Heart right ventricle (tissue), 16 donors: ENCODE measurements at regions not wholly inside any gene's neighbourhood (a gene's known extent, or its start where the extent isn't known, plus 50 kb on each side); places are given as distances from the start of the nearest gene placed in this dataset.

ENCODE experiments used
- ATAC-seq, 8 donors: fragments of 200-7000 bp; cut with Tn5 transposase; one replicate each; pipeline ENCODE4 v1.9.1; 2020; ENCODE audit warnings: mild to moderate bottlenecking in 8 of 8, moderate library complexity in 8 of 8, moderate number of reproducible peaks in 1 of 8
- DNase-seq, 2 donors: peaks; one replicate each; pipeline ENCODE4 v3.0.0-alpha.2; 2020
- H3K27ac ChIP-seq, 10 donors: fragments of 200-600 bp; sonication (generic) in 2 of 10; one replicate each; pipeline versions ENCODE4 v1.5.0 to v1.8.0; 2020 to 2022; ENCODE audit warnings: mild to moderate bottlenecking in 3 of 10
- H3K27me3 ChIP-seq, 7 donors: fragments of 200-600 bp; one replicate each; pipeline ENCODE4 v1.8.0; 2021 to 2022; ENCODE audit warnings: mild to moderate bottlenecking in 2 of 7
- H3K36me3 ChIP-seq, 9 donors: fragments of 200-600 bp; sonication (generic) in 1 of 9; one replicate each; pipeline versions ENCODE4 v1.5.0 to v1.8.0; 2020 to 2022; ENCODE audit warnings: mild to moderate bottlenecking in 2 of 9
- H3K4me1 ChIP-seq, 9 donors: fragments of 200-600 bp; sonication (generic) in 1 of 9; one replicate each; pipeline versions ENCODE4 v1.5.0 to v1.8.0; 2020 to 2022; ENCODE audit warnings: mild to moderate bottlenecking in 4 of 9
- H3K4me3 ChIP-seq, 10 donors: fragments of 200-600 bp; sonication (generic) in 2 of 10; one replicate each; pipeline versions ENCODE4 v1.5.0 to v1.8.0; 2020 to 2022; ENCODE audit warnings: mild to moderate bottlenecking in 7 of 10, moderate library complexity in 2 of 10
- H3K9me3 ChIP-seq, 11 donors: fragments of 200-600 bp in 10 of 11; sonication (generic) in 2 of 11; one replicate each; pipeline versions ENCODE4 v1.5.0 to v1.8.0; 2013 to 2022; ENCODE audit warnings: mild to moderate bottlenecking in 2 of 11, control low read depth in 1 of 11, moderate library complexity in 1 of 11
- WGBS, 2 donors: extraction: QIAGEN DNeasy Blood & Tissue Kit; methylation state at CpG; one replicate each; pipeline ENCODE4 v1.1.7; 2013; ENCODE audit warnings: inconsistent platforms in 1 of 2; 5-methylcytosine and 5-hydroxymethylcytosine counted together
- intact Hi-C, 10 donors: fragments of 100-400 bp; cut with DNase I; formaldehyde crosslinking; loops; one replicate each; pipeline versions ENCODE4 v1.11.1 to v1.14.2; 2022
- TF ChIP-seq, protein P1 (sequence below), 9 donors: fragments of 200-600 bp; sonication (generic) in 2 of 9; IDR thresholded peaks; one replicate each; pipeline versions ENCODE4 v1.5.0 to v1.8.0; 2021 to 2022; ENCODE audit warnings: antibody characterized with exemption in 9 of 9, mild to moderate bottlenecking in 5 of 9, moderate library complexity in 1 of 9
- donor health status: Arrhythmogenic right ventricular cardiomyopathy.
- donor health status: ischemic (EF 13 %, LVEDD 7.1; RV severe dilation, severe dysfunction).
- donor health status: healthy with polysubstance abuse.
- donor health status: DM: no; HTN: yes; CAD: no.
- donor health status: DM: no; HTN: no; CAD: no.
- donor health status: ischemic (EF 25% LVEDD 6.9; RV normal size, moderate dysfunction).
- donor health status: ischemic (EF 25% LVEDD 5.7; RV mildly dilated, moderate dysfunction).
- donor health status: healthy.
- donor health status: DM: yes; HTN: yes; CAD: no.
- donor health status: Ischemic cardiomyopathy.
- donor health status: ischemic (EF 35%, LVEDD 5.7; RV mildly dilated, moderate dysfunction).
- donor health status: nonischemic (EF 11% LVEDD 7.7; RV severe dilation, severe dysfunction).
- donor health status: DM: yes; HTN: yes; CAD: no.
- donor health status: PGD.
- donor health status: ischemic (EF 29% LVEDD 5.4; RV normal size, mild dysfunction).
- donor health status: nonischemic (EF 23%, LVEDD 6.1; RV moderate dilation, normal function).

DNA sequence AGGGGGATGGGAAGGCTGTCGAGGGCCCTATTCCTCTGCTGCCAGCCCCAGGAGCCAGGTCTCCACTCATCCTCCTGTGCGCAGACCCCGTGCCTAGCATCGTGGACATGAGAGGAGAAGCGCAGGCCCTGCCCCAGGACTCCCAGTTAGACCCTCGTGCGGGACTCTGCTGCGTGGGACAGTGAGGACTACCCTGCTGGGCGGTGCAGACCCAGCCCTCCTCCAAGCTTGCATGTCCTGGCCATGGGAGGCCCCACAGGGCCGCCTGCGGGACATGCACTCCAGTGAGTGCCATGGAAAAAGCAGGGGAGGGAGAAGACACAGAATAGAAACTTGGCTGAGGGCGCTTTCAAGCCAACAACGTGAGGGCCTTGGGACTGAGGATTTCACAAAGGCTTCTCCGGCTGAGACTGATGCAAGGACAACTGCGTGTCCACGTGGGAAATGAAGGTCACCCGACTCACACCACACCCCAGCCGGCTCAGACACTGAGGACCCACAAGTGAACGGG lies 62.6 kb upstream of the IQSEC1 start:
- no peak for DNase-seq
- no peaks in the 10 kb centered on the region for H3K9me3 ChIP-seq
- H3K4me3 ChIP-seq: no peak overlapping the region
- intact Hi-C loops: no loop called here
- 70 to 71% methylated on average over 19 of the region's 19 CpGs for WGBS, 2 donors
- H3K27ac ChIP-seq: no peak overlapping the region
- peaks cover 0 to 39% (median 0%) of the 10 kb centered on the region in 7 donors for H3K27me3 ChIP-seq
- H3K36me3 ChIP-seq: no peaks in the 10 kb centered on the region
- H3K4me1 ChIP-seq: no peaks in the 10 kb centered on the region
- ATAC-seq: peak in 1 of 8 donors; percentile 38
- TF ChIP-seq, protein P1, sequence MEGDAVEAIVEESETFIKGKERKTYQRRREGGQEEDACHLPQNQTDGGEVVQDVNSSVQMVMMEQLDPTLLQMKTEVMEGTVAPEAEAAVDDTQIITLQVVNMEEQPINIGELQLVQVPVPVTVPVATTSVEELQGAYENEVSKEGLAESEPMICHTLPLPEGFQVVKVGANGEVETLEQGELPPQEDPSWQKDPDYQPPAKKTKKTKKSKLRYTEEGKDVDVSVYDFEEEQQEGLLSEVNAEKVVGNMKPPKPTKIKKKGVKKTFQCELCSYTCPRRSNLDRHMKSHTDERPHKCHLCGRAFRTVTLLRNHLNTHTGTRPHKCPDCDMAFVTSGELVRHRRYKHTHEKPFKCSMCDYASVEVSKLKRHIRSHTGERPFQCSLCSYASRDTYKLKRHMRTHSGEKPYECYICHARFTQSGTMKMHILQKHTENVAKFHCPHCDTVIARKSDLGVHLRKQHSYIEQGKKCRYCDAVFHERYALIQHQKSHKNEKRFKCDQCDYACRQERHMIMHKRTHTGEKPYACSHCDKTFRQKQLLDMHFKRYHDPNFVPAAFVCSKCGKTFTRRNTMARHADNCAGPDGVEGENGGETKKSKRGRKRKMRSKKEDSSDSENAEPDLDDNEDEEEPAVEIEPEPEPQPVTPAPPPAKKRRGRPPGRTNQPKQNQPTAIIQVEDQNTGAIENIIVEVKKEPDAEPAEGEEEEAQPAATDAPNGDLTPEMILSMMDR (IDR thresholded peaks at IDR 0.05): no peak

DNA sequence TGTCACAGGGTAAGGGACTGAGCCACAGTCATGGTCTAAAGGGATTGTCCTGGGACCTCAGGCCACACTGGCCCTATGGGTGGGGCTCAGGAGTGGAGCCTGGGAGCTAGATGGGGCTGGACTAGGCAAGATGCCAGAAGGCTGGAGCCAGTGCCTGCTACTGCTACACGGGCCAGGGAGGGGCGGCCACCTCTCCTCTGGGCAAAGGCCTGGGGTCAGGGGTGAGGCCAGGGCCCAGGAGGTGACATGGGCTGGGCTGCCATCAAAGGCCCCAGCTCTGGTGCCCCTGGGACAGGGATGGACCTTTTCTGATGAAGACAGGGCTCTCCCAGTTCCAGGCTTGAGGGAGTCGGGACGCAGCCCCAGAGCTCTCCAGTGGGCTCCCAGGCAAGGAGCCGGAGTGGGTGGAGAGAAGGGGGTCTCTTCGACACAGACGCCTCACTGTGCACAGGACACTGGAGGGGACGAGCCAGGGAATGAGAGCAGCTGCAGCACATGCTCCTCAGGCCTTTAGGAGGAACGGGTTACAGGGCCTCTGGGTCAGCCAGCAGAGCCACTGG lies 62.1 kb upstream of the IQSEC1 start:
- H3K27me3 ChIP-seq: peaks cover 0 to 35% (median 0%) of the 10 kb centered on the region in 7 donors
- WGBS, 2 donors: 80 to 82% methylated on average over 9 of the region's 9 CpGs
- TF ChIP-seq, protein P1 (IDR thresholded peaks at IDR 0.05): no peak
- no peaks in the 10 kb centered on the region for H3K4me1 ChIP-seq
- H3K4me3 ChIP-seq: no peak overlapping the region
- H3K9me3 ChIP-seq: no peaks in the 10 kb centered on the region
- intact Hi-C loops: no loop called here
- DNase-seq (no peak), ATAC-seq (peak in 3 of 8 donors; percentile 30 to 35 (median 33))
- no peak overlapping the region for H3K27ac ChIP-seq
- H3K36me3 ChIP-seq: no peaks in the 10 kb centered on the region

DNA sequence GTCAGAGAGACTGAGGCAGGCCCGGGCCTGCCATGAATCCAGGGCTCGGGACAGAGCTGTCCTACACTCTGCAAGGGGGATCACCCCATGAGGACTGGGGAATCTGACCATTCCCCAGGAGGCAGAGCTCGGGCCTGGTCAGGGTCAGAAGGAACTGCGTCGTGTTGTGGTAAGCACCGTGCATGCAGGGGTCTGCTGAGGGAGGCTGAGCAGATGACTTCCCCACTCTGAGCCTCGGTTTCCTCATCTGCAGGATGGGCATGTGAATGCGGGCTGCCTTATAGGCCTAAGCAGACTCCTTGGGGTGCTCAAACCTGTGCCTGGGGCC lies 61.6 kb upstream of the IQSEC1 start:
- Histone ChIP-seq H3K27ac (no peak overlapping the region), H3K9me3 (no peaks in the 10 kb centered on the region), H3K4me3 (no peak overlapping the region), H3K27me3 (peaks cover 0 to 35% (median 0%) of the 10 kb centered on the region in 7 donors), H3K4me1 (no peaks in the 10 kb centered on the region), H3K36me3 (no peaks in the 10 kb centered on the region)
- intact Hi-C loops: no loop called here
- WGBS, 2 donors: 92 to 93% methylated on average over 8 of the region's 8 CpGs
- TF ChIP-seq, protein P1 (IDR thresholded peaks at IDR 0.05): no peak
- DNase-seq (no peak), ATAC-seq (no peak)

DNA sequence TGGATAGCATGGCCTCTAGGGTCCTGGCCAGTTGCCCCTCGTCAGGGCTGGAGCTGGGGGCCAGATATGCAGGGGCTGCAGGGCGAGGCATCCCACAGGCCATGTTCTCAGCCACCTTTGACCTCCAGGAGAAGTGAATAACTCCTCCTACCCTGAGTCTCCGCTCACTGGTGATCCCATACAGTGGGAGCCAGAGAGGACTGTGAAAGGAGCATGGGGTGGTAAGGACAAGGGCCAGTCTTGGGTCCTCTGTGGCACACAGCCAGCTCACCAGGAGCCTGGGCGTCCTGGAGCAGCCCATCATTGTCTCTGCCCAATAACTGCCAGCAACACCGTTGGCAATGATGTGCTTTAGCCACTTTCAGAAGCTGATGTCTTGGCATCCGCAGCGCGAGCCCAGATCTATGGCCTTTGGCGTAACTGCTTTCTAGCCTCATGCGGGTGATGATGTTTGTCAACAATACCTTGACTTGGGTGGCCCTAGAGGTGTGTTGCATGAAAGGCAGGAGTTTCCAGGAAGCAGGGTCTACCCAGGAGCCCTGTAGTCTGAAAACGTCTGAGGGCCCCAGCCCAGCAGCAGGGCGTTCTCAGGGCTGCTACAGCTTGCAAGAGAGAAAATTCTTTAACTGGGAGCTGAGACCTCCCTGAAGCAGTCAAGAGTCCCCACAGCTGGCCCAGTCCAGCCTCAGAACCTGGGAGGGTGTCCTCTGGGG lies 61.1 kb upstream of the IQSEC1 start:
- intact Hi-C loops: no loop called here
- 90 to 92% methylated on average over 12 of the region's 12 CpGs for WGBS, 2 donors
- Histone ChIP-seq H3K36me3 (no peaks in the 10 kb centered on the region), H3K27me3 (peaks cover 0 to 35% (median 0%) of the 10 kb centered on the region in 7 donors), H3K9me3 (no peaks in the 10 kb centered on the region), H3K4me1 (no peaks in the 10 kb centered on the region), H3K27ac (no peak overlapping the region), H3K4me3 (no peak overlapping the region)
- DNase-seq (no peak), ATAC-seq (no peak)
- TF ChIP-seq, protein P1 (IDR thresholded peaks at IDR 0.05): no peak
